Astrocyte (in vitro differentiated cells and primary cell): ENCODE measurements at regions not wholly inside any gene's neighbourhood (a gene's known extent, or its start where the extent isn't known, plus 50 kb on each side); places are given as distances from the start of the nearest gene placed in this dataset.
"Not testable (repeated sequence)": the region's sequence is repeated elsewhere in the genome, so short reads cannot be mapped to it uniquely, and the experiment has no call there.

ENCODE experiments used
- DNase-seq: peaks from one replicate; pipeline ENCODE4 v3.0.0-alpha.2; 2010; ENCODE audit warnings: low read depth
- FAIRE-seq: peaks from 2 replicates; lab custom pipeline; 2011; peaks lifted over from hg19 to GRCh38; lab: Jason Lieb, UNC
- H2AFZ ChIP-seq: 2 replicates; pipeline ENCODE4 v1.6.0; 2012; ENCODE audit warnings: low read depth, low read length, inconsistent platforms
- H3K27ac ChIP-seq: 2 replicates; pipeline ENCODE4 v1.5.1; 2011; ENCODE audit warnings: low read depth, low read length, inconsistent platforms
- H3K27me3 ChIP-seq: 2 replicates; pipeline ENCODE4 v1.6.0; 2011; ENCODE audit warnings: low read length, inconsistent platforms; ENCODE audit not compliant: insufficient read depth
- H3K36me3 ChIP-seq: 2 replicates; pipeline ENCODE4 v1.5.1; 2011; ENCODE audit warnings: low read length, inconsistent platforms; ENCODE audit not compliant: insufficient read depth
- H3K4me1 ChIP-seq: 2 replicates; pipeline ENCODE4 v1.5.1; 2011; ENCODE audit warnings: low read length, inconsistent platforms; ENCODE audit not compliant: insufficient read depth
- H3K4me2 ChIP-seq: 2 replicates; pipeline ENCODE4 v1.6.0; 2012; ENCODE audit warnings: low read length, inconsistent platforms
- H3K4me3 ChIP-seq: 2 replicates; pipeline ENCODE4 v1.5.1; 2011; ENCODE audit warnings: low read depth, mild to moderate bottlenecking, low read length, inconsistent platforms; ENCODE audit not compliant: insufficient read depth
- H3K79me2 ChIP-seq: 2 replicates; pipeline ENCODE4 v1.6.0; 2012; ENCODE audit warnings: mild to moderate bottlenecking, low read length, inconsistent platforms; ENCODE audit not compliant: insufficient read depth
- H3K9ac ChIP-seq: 2 replicates; pipeline ENCODE4 v1.6.0; 2012; ENCODE audit warnings: mild to moderate bottlenecking, low read length, inconsistent platforms
- H3K9me3 ChIP-seq: 2 replicates; pipeline ENCODE4 v1.5.1; 2012; ENCODE audit warnings: low read depth, mild to moderate bottlenecking, low read length, inconsistent platforms; ENCODE audit not compliant: insufficient read depth
- H4K20me1 ChIP-seq: 2 replicates; pipeline ENCODE4 v1.6.0; 2012; ENCODE audit warnings: low read length, inconsistent platforms; ENCODE audit not compliant: insufficient read depth
- H3K27ac Mint-ChIP-seq: one replicate; pipeline ENCODE4 v1.8.0; 2021; ENCODE audit warnings: mild to moderate bottlenecking, mixed read lengths; ENCODE audit not compliant: unreplicated experiment
- H3K27me3 Mint-ChIP-seq: one replicate; pipeline ENCODE4 v1.8.0; 2021; ENCODE audit warnings: low read depth, mixed read lengths; ENCODE audit not compliant: unreplicated experiment
- H3K36me3 Mint-ChIP-seq: one replicate; pipeline ENCODE4 v1.8.0; 2021; ENCODE audit warnings: low read depth, mixed read lengths; ENCODE audit not compliant: unreplicated experiment
- H3K4me1 Mint-ChIP-seq: one replicate; pipeline ENCODE4 v1.8.0; 2021; ENCODE audit warnings: low read depth, mixed read lengths; ENCODE audit not compliant: unreplicated experiment
- H3K4me3 Mint-ChIP-seq: one replicate; pipeline ENCODE4 v1.8.0; 2021; ENCODE audit warnings: mild to moderate bottlenecking, moderate library complexity, mixed read lengths; ENCODE audit not compliant: unreplicated experiment
- H3K9me3 Mint-ChIP-seq: one replicate; pipeline ENCODE4 v1.8.0; 2021; ENCODE audit warnings: mild to moderate bottlenecking, mixed read lengths; ENCODE audit not compliant: unreplicated experiment
- EZH2 ChIP-seq: IDR thresholded peaks from 2 replicates; pipeline ENCODE4 v1.6.1; 2012; ENCODE audit warnings: mild to moderate bottlenecking, low read length, inconsistent platforms; ENCODE audit not compliant: insufficient read depth
- TF ChIP-seq, protein P1 (sequence below): IDR thresholded peaks from 2 replicates; pipeline ENCODE4 v1.5.1; 2011; ENCODE audit warnings: low read depth, mild to moderate bottlenecking, inconsistent platforms, low read length, moderate library complexity; ENCODE audit not compliant: insufficient read depth

DNA sequence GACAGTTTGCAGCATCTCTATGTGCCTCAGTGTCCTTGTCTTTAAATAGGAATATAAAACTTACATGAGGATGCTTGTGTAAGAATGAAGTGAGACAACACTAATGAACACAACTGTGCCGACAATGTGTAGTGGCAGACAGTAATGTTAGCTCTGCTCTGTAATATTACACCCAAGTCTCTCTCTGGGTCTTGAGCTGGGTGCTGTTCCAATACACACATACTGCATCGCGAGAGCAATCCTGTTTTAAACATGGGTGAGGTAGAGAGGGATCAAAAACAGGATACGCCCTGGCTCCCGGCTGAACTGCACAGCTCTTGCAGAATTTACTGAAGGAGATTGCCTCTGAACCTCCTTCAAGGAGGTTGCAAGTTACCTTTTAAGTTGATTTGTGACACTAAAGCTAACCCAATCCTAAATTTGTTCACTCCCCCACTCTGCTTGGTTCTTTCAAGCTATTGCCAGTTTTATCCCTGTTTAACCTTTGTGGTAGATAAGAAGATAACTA is 155.2 kb upstream of the ISL1 start:
- Histone ChIP-seq H4K20me1 (no peaks in the 10 kb centered on the region), H3K9ac (no peak overlapping the region), H3K27ac (no peak overlapping the region), H3K9me3 (peaks cover 2% of the 10 kb centered on the region), H3K4me1 (no peaks in the 10 kb centered on the region), H2AFZ (no peak overlapping the region), H3K27me3 (no peaks in the 10 kb centered on the region), H3K4me3 (no peak overlapping the region), H3K36me3 (no peaks in the 10 kb centered on the region), H3K79me2 (no peaks in the 10 kb centered on the region), H3K4me2 (no peak overlapping the region)
- FAIRE-seq, result no peak
- no peak overlapping the region for H3K4me3 Mint-ChIP-seq
- no peak for DNase-seq
- no peaks in the 10 kb centered on the region for H3K36me3 Mint-ChIP-seq
- H3K27ac Mint-ChIP-seq, result no peak overlapping the region
- TF ChIP-seq, protein P1, sequence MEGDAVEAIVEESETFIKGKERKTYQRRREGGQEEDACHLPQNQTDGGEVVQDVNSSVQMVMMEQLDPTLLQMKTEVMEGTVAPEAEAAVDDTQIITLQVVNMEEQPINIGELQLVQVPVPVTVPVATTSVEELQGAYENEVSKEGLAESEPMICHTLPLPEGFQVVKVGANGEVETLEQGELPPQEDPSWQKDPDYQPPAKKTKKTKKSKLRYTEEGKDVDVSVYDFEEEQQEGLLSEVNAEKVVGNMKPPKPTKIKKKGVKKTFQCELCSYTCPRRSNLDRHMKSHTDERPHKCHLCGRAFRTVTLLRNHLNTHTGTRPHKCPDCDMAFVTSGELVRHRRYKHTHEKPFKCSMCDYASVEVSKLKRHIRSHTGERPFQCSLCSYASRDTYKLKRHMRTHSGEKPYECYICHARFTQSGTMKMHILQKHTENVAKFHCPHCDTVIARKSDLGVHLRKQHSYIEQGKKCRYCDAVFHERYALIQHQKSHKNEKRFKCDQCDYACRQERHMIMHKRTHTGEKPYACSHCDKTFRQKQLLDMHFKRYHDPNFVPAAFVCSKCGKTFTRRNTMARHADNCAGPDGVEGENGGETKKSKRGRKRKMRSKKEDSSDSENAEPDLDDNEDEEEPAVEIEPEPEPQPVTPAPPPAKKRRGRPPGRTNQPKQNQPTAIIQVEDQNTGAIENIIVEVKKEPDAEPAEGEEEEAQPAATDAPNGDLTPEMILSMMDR, result no peak
- TF ChIP-seq EZH2, result no peak
- no peaks in the 10 kb centered on the region for H3K9me3 Mint-ChIP-seq
- no peaks in the 10 kb centered on the region for H3K27me3 Mint-ChIP-seq
- peaks cover 16% of the 10 kb centered on the region for H3K4me1 Mint-ChIP-seq

DNA sequence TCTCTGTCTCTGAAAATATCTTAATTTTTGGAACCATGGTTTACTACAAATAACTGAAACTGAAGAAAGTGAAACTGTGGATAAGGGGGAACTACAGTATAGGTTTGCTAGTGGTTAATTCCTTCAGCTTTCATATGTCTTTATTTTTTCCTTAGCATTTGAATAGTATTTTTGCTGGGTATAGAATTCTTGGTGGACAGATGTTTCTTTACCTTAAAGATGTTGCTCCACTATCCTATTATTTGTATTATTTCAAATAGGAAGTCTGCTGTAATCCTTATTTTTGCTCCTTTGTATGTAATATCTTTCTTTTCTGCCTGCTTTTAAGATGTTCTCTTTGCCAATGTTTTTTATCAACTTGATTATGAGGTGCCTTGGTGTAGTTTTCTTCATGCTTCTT is 152.9 kb upstream of the ISL1 start:
- Histone ChIP-seq H3K9me3 (peaks cover 2% of the 10 kb centered on the region), H3K4me2 (no peak overlapping the region), H3K4me1 (no peaks in the 10 kb centered on the region), H2AFZ (no peak overlapping the region), H4K20me1 (no peaks in the 10 kb centered on the region), H3K79me2 (no peaks in the 10 kb centered on the region), H3K4me3 (no peak overlapping the region), H3K27ac (no peak overlapping the region), H3K27me3 (no peaks in the 10 kb centered on the region), H3K36me3 (no peaks in the 10 kb centered on the region), H3K9ac (no peak overlapping the region)
- no peak for FAIRE-seq
- Mint-ChIP-seq H3K27me3 (no peaks in the 10 kb centered on the region), H3K9me3 (peaks cover under 1% of the 10 kb centered on the region), H3K4me3 (no peak overlapping the region), H3K27ac (no peak overlapping the region), H3K36me3 (no peaks in the 10 kb centered on the region), H3K4me1 (peaks cover 15% of the 10 kb centered on the region)
- no peak for TF ChIP-seq EZH2
- TF ChIP-seq, protein P1, result no peak
- no peak for DNase-seq

DNA sequence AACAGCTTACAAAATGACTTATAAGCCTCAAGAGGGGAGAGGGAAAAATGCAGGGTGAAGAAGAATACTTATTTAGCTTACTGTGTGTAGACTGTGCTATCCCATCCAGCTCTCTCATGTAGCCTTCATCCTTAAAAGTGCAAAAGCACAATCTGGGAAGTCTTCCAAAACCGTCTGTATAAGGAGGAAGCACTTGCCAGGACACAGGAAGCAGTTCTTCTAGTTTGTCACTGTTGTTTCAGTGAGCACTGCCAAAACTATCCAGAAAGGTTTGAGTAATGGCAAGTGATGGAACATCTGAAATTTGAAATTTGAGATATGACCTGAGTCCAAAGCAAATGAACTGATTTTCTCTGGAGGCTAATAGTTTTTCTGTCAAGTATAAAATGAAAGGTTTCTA is 140.8 kb upstream of the ISL1 start:
- no peaks in the 10 kb centered on the region for H3K9me3 Mint-ChIP-seq
- Histone ChIP-seq H3K27me3 (no peaks in the 10 kb centered on the region), H3K27ac (no peak overlapping the region), H3K4me2 (no peak overlapping the region), H3K4me1 (no peaks in the 10 kb centered on the region), H2AFZ (no peak overlapping the region), H3K9me3 (no peaks in the 10 kb centered on the region), H3K4me3 (no peak overlapping the region), H3K79me2 (no peaks in the 10 kb centered on the region), H3K9ac (no peak overlapping the region), H4K20me1 (no peaks in the 10 kb centered on the region), H3K36me3 (no peaks in the 10 kb centered on the region)
- no peak overlapping the region for H3K27ac Mint-ChIP-seq
- no peaks in the 10 kb centered on the region for H3K36me3 Mint-ChIP-seq
- no peaks in the 10 kb centered on the region for H3K4me1 Mint-ChIP-seq
- TF ChIP-seq EZH2, result no peak
- DNase-seq (no peak), FAIRE-seq (no peak)
- H3K27me3 Mint-ChIP-seq, result no peaks in the 10 kb centered on the region
- no peak overlapping the region for H3K4me3 Mint-ChIP-seq

DNA sequence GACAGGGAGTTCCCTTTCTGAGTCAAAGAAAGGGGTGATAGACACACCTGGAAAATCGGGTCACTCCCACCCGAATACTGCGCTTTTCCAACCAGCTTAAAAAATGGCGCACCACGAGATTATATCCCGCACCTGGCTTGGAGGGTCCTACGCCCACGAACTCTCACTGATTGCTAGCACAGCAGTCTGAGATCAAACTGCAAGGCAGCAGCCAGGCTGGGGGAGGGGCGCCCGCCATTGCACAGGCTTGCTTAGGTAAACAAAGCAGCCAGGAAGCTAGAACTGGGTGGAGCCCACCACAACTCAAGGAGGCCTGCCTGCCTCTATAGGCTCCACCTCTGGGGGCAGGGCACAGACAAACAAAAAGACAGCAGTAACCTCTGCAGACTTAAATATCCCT is 132.3 kb upstream of the ISL1 start:
- H4K20me1 ChIP-seq, H3K27ac ChIP-seq, FAIRE-seq, H3K27me3 Mint-ChIP-seq, H3K36me3 Mint-ChIP-seq, H3K79me2 ChIP-seq, H3K9me3 ChIP-seq, H3K4me1 ChIP-seq, H3K9ac ChIP-seq, DNase-seq, H2AFZ ChIP-seq, H3K4me1 Mint-ChIP-seq, H3K4me3 ChIP-seq, H3K9me3 Mint-ChIP-seq, H3K4me2 ChIP-seq, H3K36me3 ChIP-seq, H3K4me3 Mint-ChIP-seq, H3K27ac Mint-ChIP-seq, H3K27me3 ChIP-seq: not testable (repeated sequence)
